GM12874 (cell line): ENCODE measurements at regions not wholly inside any gene's neighbourhood (a gene's known extent, or its start where the extent isn't known, plus 50 kb on each side); places are given as distances from the start of the nearest gene placed in this dataset.

Source experiments
- CTCF ChIP-seq: IDR thresholded peaks from 2 replicates; pipeline ENCODE4 v1.5.1; 2011; ENCODE audit warnings: low read depth, mild to moderate bottlenecking, control low read depth, low read length, moderate library complexity; ENCODE audit not compliant: insufficient read depth

GRCh38 chr10:10777279-10777678 is 240.4 kb upstream of the CELF2 start:
- TF ChIP-seq CTCF = no peak

- no peak for TF ChIP-seq CTCF
Observed at GRCh38 chr10:10777723-10778122, 239.9 kb upstream of the CELF2 start.

GRCh38 chr10:10778959-10779358 is 238.7 kb upstream of the CELF2 start:
- TF ChIP-seq CTCF = no peak

GRCh38 chr10:10779511-10779910 is 238.2 kb upstream of the CELF2 start:
- no peak for TF ChIP-seq CTCF

GRCh38 chr10:10780746-10781145 is 236.9 kb upstream of the CELF2 start:
- no peak for TF ChIP-seq CTCF

- no peak for TF ChIP-seq CTCF
Observed at GRCh38 chr10:10782603-10783002, 235.1 kb upstream of the CELF2 start.

GRCh38 chr10:10785627-10786026 is 232.0 kb upstream of the CELF2 start:
- no peak for TF ChIP-seq CTCF
